CD4-positive, CD25-positive, alpha-beta regulatory T cell (primary cell): ENCODE measurements at regions not wholly inside any gene's neighbourhood (a gene's known extent, or its start where the extent isn't known, plus 50 kb on each side); places are given as distances from the start of the nearest gene placed in this dataset.

ENCODE experiments used
- ATAC-seq, 2 donors: fragments of 150-1000 bp; cut with Tn5 transposase; one replicate each; pipeline ENCODE4 v1.10.0; 2021; ENCODE audit warnings: low read depth in 2 of 2, moderate number of reproducible peaks in 2 of 2, moderate library complexity in 1 of 2
- DNase-seq, 3 donors: peaks; one replicate each; pipeline versions ENCODE4 v3.0.0 to v3.0.0-alpha.2; 2012 to 2022; ENCODE audit warnings: mixed read lengths in 1 of 3
- H3K27ac ChIP-seq: one replicate; pipeline ENCODE4 v1.7.0; 2013; ENCODE audit warnings: mild to moderate bottlenecking, low read length; ENCODE audit not compliant: insufficient read depth, poor library complexity, severe bottlenecking
- H3K27me3 ChIP-seq: one replicate; pipeline ENCODE4 v1.7.0; 2013; ENCODE audit warnings: low read length; ENCODE audit not compliant: control insufficient read depth, insufficient read depth
- H3K36me3 ChIP-seq: one replicate; pipeline ENCODE4 v1.7.0; 2013; ENCODE audit warnings: mild to moderate bottlenecking, low read length, moderate library complexity; ENCODE audit not compliant: control insufficient read depth, insufficient read depth
- H3K4me1 ChIP-seq: 2 replicates; pipeline ENCODE4 v1.7.0; 2013; ENCODE audit warnings: mild to moderate bottlenecking, low read length; ENCODE audit not compliant: insufficient read depth, control insufficient read depth, poor library complexity, severe bottlenecking
- H3K4me3 ChIP-seq: one replicate; pipeline ENCODE4 v1.7.0; 2013; ENCODE audit warnings: low read depth, mild to moderate bottlenecking, low read length, moderate library complexity
- H3K9me3 ChIP-seq, 2 experiments: 1 replicate in 1 of 2; 2 replicates in 1 of 2; pipeline ENCODE4 v1.7.0; 2013; ENCODE audit warnings: low read length in 2 of 2, mild to moderate bottlenecking in 1 of 2, moderate library complexity in 1 of 2; ENCODE audit not compliant: control insufficient read depth in 2 of 2
- H3K27ac Mint-ChIP-seq, 3 donors: one replicate each; pipeline ENCODE4 v1.8.0; 2020 to 2022; ENCODE audit warnings: mild to moderate bottlenecking in 3 of 3, mixed read lengths in 3 of 3, moderate library complexity in 2 of 3
- H3K27me3 Mint-ChIP-seq: one replicate; pipeline ENCODE4 v1.8.0; 2022; ENCODE audit warnings: mild to moderate bottlenecking, mixed read lengths
- H3K36me3 Mint-ChIP-seq: one replicate; pipeline ENCODE4 v1.8.0; 2020; ENCODE audit warnings: mixed read lengths
- H3K4me1 Mint-ChIP-seq, 4 donors: one replicate each; pipeline ENCODE4 v1.8.0; 2020 to 2022; ENCODE audit warnings: mixed read lengths in 4 of 4, mild to moderate bottlenecking in 1 of 4
- H3K4me3 Mint-ChIP-seq, 4 donors: one replicate each; pipeline ENCODE4 v1.8.0; 2020 to 2022; ENCODE audit warnings: mild to moderate bottlenecking in 4 of 4, mixed read lengths in 4 of 4, moderate library complexity in 3 of 4
- H3K9me3 Mint-ChIP-seq, 7 donors: one replicate each; pipeline ENCODE4 v1.8.0; 2020 to 2022; ENCODE audit warnings: mixed read lengths in 7 of 7, mild to moderate bottlenecking in 3 of 7, moderate library complexity in 2 of 7

DNA sequence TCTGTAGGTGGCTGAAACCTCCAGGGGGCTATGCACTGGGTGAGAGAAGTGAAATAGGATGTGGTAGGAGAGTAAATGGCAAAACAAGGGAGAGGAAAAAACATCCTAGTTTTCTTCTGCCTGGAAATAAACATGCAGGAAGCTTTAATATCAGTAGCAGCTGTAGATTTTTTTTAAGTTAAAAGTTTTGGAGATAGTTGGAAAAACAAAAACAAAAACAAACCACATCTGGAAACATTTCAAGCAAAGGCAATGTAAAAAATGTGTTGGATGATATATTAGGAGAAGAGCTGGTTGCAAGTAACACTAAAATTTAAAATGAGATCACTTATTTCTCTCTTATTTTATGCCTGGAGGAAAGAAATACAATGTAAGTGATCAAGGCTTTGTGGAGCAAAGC lies 388.0 kb downstream of the SPRY1 start:
- Histone ChIP-seq H3K36me3 (no peaks in the 10 kb centered on the region), H3K4me1 (no peaks in the 10 kb centered on the region), H3K4me3 (no peak overlapping the region), H3K27ac (no peak overlapping the region), H3K27me3 (no peaks in the 10 kb centered on the region), H3K9me3 (no peaks in the 10 kb centered on the region)
- H3K27me3 Mint-ChIP-seq: no peaks in the 10 kb centered on the region
- H3K27ac Mint-ChIP-seq: no peak overlapping the region
- H3K4me3 Mint-ChIP-seq: no peak overlapping the region
- ATAC-seq (no peak), DNase-seq (no peak)
- no peaks in the 10 kb centered on the region for H3K36me3 Mint-ChIP-seq
- H3K4me1 Mint-ChIP-seq: no peaks in the 10 kb centered on the region
- peaks cover 0 to 4% (median 0%) of the 10 kb centered on the region in 7 donors for H3K9me3 Mint-ChIP-seq

DNA sequence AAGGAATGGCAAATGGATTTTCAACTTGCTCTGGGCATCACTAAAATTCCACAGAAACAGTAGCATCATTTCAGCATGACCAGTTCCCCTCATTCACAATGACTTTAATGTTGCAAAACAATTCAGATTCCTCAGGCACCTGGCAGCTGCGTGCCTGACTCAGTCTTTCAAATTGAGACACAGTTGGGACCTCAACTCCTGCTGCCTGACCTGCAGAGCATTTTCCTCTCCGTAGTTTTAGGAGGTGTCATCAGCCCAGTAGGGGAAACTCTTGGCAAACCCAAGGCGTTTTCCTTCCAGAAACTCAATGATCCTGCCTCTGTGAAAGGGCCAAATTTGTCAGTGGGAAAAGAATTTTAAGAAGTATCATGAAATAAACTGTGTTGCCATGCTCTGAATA lies 388.9 kb downstream of the SPRY1 start:
- Mint-ChIP-seq H3K27me3 (no peaks in the 10 kb centered on the region), H3K4me3 (no peak overlapping the region), H3K27ac (no peak overlapping the region), H3K9me3 (peaks cover 0 to 4% (median 0%) of the 10 kb centered on the region in 7 donors), H3K4me1 (no peaks in the 10 kb centered on the region), H3K36me3 (no peaks in the 10 kb centered on the region)
- Histone ChIP-seq H3K9me3 (no peaks in the 10 kb centered on the region), H3K4me1 (no peaks in the 10 kb centered on the region), H3K4me3 (no peak overlapping the region), H3K36me3 (no peaks in the 10 kb centered on the region), H3K27ac (no peak overlapping the region), H3K27me3 (no peaks in the 10 kb centered on the region)
- no peak for DNase-seq
- no peak for ATAC-seq

GRCh38 chr4:123786163-123786915 lies 389.7 kb downstream of the SPRY1 start:
- no peaks in the 10 kb centered on the region for H3K36me3 Mint-ChIP-seq
- H3K27me3 Mint-ChIP-seq: no peaks in the 10 kb centered on the region
- Histone ChIP-seq H3K9me3 (no peaks in the 10 kb centered on the region), H3K4me3 (no peak overlapping the region), H3K36me3 (no peaks in the 10 kb centered on the region), H3K27ac (no peak overlapping the region), H3K27me3 (no peaks in the 10 kb centered on the region), H3K4me1 (no peaks in the 10 kb centered on the region)
- ATAC-seq: no peak
- no peak overlapping the region for H3K27ac Mint-ChIP-seq
- H3K4me3 Mint-ChIP-seq: no peak overlapping the region
- DNase-seq: no peak
- no peaks in the 10 kb centered on the region for H3K4me1 Mint-ChIP-seq
- peaks cover 0 to 4% (median 0%) of the 10 kb centered on the region in 7 donors for H3K9me3 Mint-ChIP-seq

GRCh38 chr4:123786920-123787319 lies 390.3 kb downstream of the SPRY1 start:
- H3K27me3 ChIP-seq: no peaks in the 10 kb centered on the region
- H3K27me3 Mint-ChIP-seq: no peaks in the 10 kb centered on the region
- no peaks in the 10 kb centered on the region for H3K4me1 Mint-ChIP-seq
- H3K4me3 ChIP-seq: no peak overlapping the region
- H3K36me3 ChIP-seq: no peaks in the 10 kb centered on the region
- no peak overlapping the region for H3K4me3 Mint-ChIP-seq
- no peaks in the 10 kb centered on the region for H3K36me3 Mint-ChIP-seq
- no peak overlapping the region for H3K27ac ChIP-seq
- H3K9me3 ChIP-seq: no peaks in the 10 kb centered on the region
- no peaks in the 10 kb centered on the region for H3K4me1 ChIP-seq
- DNase-seq (no peak), ATAC-seq (no peak)
- peaks cover 0 to 4% (median 0%) of the 10 kb centered on the region in 7 donors for H3K9me3 Mint-ChIP-seq
- H3K27ac Mint-ChIP-seq: no peak overlapping the region

- H3K9me3 Mint-ChIP-seq: peaks cover 0 to 4% (median 0%) of the 10 kb centered on the region in 7 donors
- no peak for ATAC-seq
- no peaks in the 10 kb centered on the region for H3K4me1 ChIP-seq
- no peaks in the 10 kb centered on the region for H3K4me1 Mint-ChIP-seq
- H3K4me3 ChIP-seq: no peak overlapping the region
- no peaks in the 10 kb centered on the region for H3K36me3 Mint-ChIP-seq
- H3K4me3 Mint-ChIP-seq: no peak overlapping the region
- no peaks in the 10 kb centered on the region for H3K27me3 ChIP-seq
- H3K27ac ChIP-seq: no peak overlapping the region
- H3K27me3 Mint-ChIP-seq: no peaks in the 10 kb centered on the region
- no peak overlapping the region for H3K27ac Mint-ChIP-seq
- no peak for DNase-seq
- H3K9me3 ChIP-seq: no peaks in the 10 kb centered on the region
- no peaks in the 10 kb centered on the region for H3K36me3 ChIP-seq
These were observed 391.0 kb downstream of the SPRY1 start for GRCh38 chr4:123787512-123788080.

DNA sequence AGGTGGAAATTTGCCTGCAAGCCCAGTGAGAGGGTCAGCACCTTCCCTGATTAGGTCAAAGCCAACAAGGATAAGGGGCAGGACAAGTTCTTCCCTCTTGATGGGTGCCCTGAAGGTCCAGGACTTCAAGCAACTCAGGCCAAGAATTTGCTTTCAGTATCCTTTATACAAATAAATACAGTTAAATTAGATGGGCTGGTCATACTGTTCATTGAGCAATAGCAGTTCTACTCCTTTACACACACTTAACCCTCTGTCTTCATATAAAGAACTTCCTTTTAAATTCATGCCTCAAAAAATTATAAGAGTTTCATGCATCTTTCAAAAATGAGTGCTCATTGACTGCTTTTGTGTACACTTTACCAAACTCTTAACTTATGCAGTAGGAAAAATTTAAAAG lies 392.0 kb downstream of the SPRY1 start:
- H3K9me3 ChIP-seq: no peaks in the 10 kb centered on the region
- H3K4me3 ChIP-seq: no peak overlapping the region
- H3K27ac Mint-ChIP-seq: no peak overlapping the region
- H3K36me3 Mint-ChIP-seq: no peaks in the 10 kb centered on the region
- ATAC-seq: no peak
- H3K36me3 ChIP-seq: no peaks in the 10 kb centered on the region
- no peak overlapping the region for H3K4me3 Mint-ChIP-seq
- no peak for DNase-seq
- peaks cover 0 to 5% (median 0%) of the 10 kb centered on the region in 7 donors for H3K9me3 Mint-ChIP-seq
- H3K27ac ChIP-seq: no peak overlapping the region
- H3K4me1 ChIP-seq: no peaks in the 10 kb centered on the region
- H3K27me3 ChIP-seq: no peaks in the 10 kb centered on the region
- H3K4me1 Mint-ChIP-seq: no peaks in the 10 kb centered on the region
- H3K27me3 Mint-ChIP-seq: no peaks in the 10 kb centered on the region

- H3K27ac Mint-ChIP-seq: no peak overlapping the region
- Histone ChIP-seq H3K27ac (no peak overlapping the region), H3K9me3 (no peaks in the 10 kb centered on the region), H3K4me1 (no peaks in the 10 kb centered on the region), H3K4me3 (no peak overlapping the region), H3K36me3 (no peaks in the 10 kb centered on the region), H3K27me3 (no peaks in the 10 kb centered on the region)
- no peak for DNase-seq
- H3K4me1 Mint-ChIP-seq: no peaks in the 10 kb centered on the region
- no peaks in the 10 kb centered on the region for H3K36me3 Mint-ChIP-seq
- H3K27me3 Mint-ChIP-seq: no peaks in the 10 kb centered on the region
- H3K9me3 Mint-ChIP-seq: peaks cover 0 to 5% (median 1%) of the 10 kb centered on the region in 7 donors
- no peak for ATAC-seq
- no peak overlapping the region for H3K4me3 Mint-ChIP-seq
These were observed 394.1 kb downstream of the SPRY1 start for GRCh38 chr4:123790681-123791080.

- Mint-ChIP-seq H3K4me1 (no peaks in the 10 kb centered on the region), H3K4me3 (no peak overlapping the region), H3K27me3 (no peaks in the 10 kb centered on the region), H3K9me3 (peaks cover 0 to 17% (median 2%) of the 10 kb centered on the region in 7 donors), H3K36me3 (no peaks in the 10 kb centered on the region), H3K27ac (no peak overlapping the region)
- Histone ChIP-seq H3K4me3 (no peak overlapping the region), H3K9me3 (no peaks in the 10 kb centered on the region), H3K27ac (no peak overlapping the region), H3K4me1 (no peaks in the 10 kb centered on the region), H3K36me3 (no peaks in the 10 kb centered on the region), H3K27me3 (no peaks in the 10 kb centered on the region)
- ATAC-seq: no peak
- no peak for DNase-seq
These were observed 405.6 kb downstream of the SPRY1 start for GRCh38 chr4:123802082-123802645.
